ENCODE measurements at regions not wholly inside any gene's neighbourhood (a gene's known extent, or its start where the extent isn't known, plus 50 kb on each side); places are given as distances from the start of the nearest gene placed in this dataset.

- TF ChIP-seq SAP130 (CRISPR knock-in tag; IDR thresholded peaks at IDR 0.05; ENCODE audit: low read depth) (0 out of 2 replicates have a peak, but pooled peaks have one; percentile 8), CREM (IDR thresholded peaks at IDR 0.05) (no peak), CREM (CRISPR knock-in tag; IDR thresholded peaks at IDR 0.05) (no peak), ZNF629 (CRISPR knock-in tag; conservative IDR thresholded peaks at IDR 0.05) (no peak), TFDP2 (CRISPR knock-in tag; IDR thresholded peaks at IDR 0.05) (no peak), ZNF800 (CRISPR knock-in tag; IDR thresholded peaks at IDR 0.05) (no peak), TERF1 (CRISPR knock-in tag; IDR thresholded peaks at IDR 0.05) (no peak), ATAD3A (CRISPR knock-in tag; IDR thresholded peaks at IDR 0.05) (no peak), ZNF136 (CRISPR knock-in tag; IDR thresholded peaks at IDR 0.05; ENCODE audit: low read depth) (0 out of 2 replicates have a peak, but pooled peaks have one; percentile 27), ZNF30 (CRISPR knock-in tag; IDR thresholded peaks at IDR 0.05) (no peak), GATAD1 (CRISPR knock-in tag; IDR thresholded peaks at IDR 0.05) (no peak), KDM4B (CRISPR knock-in tag; IDR thresholded peaks at IDR 0.05) (no peak), KMT2A (CRISPR knock-in tag; IDR thresholded peaks at IDR 0.05) (no peak), KLF16 (CRISPR knock-in tag; IDR thresholded peaks at IDR 0.05) (no peak; a peak in 1 of 4 replicates), ARID2 (CRISPR knock-in tag; IDR thresholded peaks at IDR 0.05; ENCODE audit: borderline replicate concordance) (no peak), ZNF224 (CRISPR knock-in tag; IDR thresholded peaks at IDR 0.05) (no peak), PHF21A (CRISPR knock-in tag; IDR thresholded peaks at IDR 0.05) (peak; percentile 85), KLF11 (CRISPR knock-in tag; IDR thresholded peaks at IDR 0.05) (no peak), ZNF746 (CRISPR knock-in tag; IDR thresholded peaks at IDR 0.05) (no peak), ONECUT2 (CRISPR knock-in tag; IDR thresholded peaks at IDR 0.05) (peak; percentile 88), NCOA2 (CRISPR knock-in tag; IDR thresholded peaks at IDR 0.05) (no peak), AGO1 (IDR thresholded peaks at IDR 0.05; ENCODE audit: low read depth, low read length, poor library complexity, severe bottlenecking) (no peak), ELF1 (CRISPR knock-in tag; IDR thresholded peaks at IDR 0.05) (no peak), RFX5 (IDR thresholded peaks at IDR 0.05; ENCODE audit: low read depth, low read length) (0 out of 2 replicates have a peak, but pooled peaks have one; percentile 28)
- TF ChIP-seq, protein P1, sequence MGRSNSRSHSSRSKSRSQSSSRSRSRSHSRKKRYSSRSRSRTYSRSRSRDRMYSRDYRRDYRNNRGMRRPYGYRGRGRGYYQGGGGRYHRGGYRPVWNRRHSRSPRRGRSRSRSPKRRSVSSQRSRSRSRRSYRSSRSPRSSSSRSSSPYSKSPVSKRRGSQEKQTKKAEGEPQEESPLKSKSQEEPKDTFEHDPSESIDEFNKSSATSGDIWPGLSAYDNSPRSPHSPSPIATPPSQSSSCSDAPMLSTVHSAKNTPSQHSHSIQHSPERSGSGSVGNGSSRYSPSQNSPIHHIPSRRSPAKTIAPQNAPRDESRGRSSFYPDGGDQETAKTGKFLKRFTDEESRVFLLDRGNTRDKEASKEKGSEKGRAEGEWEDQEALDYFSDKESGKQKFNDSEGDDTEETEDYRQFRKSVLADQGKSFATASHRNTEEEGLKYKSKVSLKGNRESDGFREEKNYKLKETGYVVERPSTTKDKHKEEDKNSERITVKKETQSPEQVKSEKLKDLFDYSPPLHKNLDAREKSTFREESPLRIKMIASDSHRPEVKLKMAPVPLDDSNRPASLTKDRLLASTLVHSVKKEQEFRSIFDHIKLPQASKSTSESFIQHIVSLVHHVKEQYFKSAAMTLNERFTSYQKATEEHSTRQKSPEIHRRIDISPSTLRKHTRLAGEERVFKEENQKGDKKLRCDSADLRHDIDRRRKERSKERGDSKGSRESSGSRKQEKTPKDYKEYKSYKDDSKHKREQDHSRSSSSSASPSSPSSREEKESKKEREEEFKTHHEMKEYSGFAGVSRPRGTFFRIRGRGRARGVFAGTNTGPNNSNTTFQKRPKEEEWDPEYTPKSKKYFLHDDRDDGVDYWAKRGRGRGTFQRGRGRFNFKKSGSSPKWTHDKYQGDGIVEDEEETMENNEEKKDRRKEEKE (IDR thresholded peaks at IDR 0.05) = no peak
- TF ChIP-seq, protein P2, sequence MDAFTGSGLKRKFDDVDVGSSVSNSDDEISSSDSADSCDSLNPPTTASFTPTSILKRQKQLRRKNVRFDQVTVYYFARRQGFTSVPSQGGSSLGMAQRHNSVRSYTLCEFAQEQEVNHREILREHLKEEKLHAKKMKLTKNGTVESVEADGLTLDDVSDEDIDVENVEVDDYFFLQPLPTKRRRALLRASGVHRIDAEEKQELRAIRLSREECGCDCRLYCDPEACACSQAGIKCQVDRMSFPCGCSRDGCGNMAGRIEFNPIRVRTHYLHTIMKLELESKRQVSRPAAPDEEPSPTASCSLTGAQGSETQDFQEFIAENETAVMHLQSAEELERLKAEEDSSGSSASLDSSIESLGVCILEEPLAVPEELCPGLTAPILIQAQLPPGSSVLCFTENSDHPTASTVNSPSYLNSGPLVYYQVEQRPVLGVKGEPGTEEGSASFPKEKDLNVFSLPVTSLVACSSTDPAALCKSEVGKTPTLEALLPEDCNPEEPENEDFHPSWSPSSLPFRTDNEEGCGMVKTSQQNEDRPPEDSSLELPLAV (CRISPR knock-in tag; conservative IDR thresholded peaks at IDR 0.05; ENCODE audit: low read depth) = no peak
Observed at GRCh38 chr1:228938537-228938901, 203.2 kb downstream of the RHOU start (continued).

All from HepG2 (cell line).